Thyroid gland (tissue), 4 donors: ENCODE measurements at regions not wholly inside any gene's neighbourhood (a gene's known extent, or its start where the extent isn't known, plus 50 kb on each side); places are given as distances from the start of the nearest gene placed in this dataset.

ENCODE experiments used
- DNase-seq, 2 donors: peaks; one replicate each; pipeline ENCODE4 v3.0.0-alpha.2; 2019
- H3K27ac ChIP-seq, 3 donors: fragments of 200-600 bp; sonication (generic); 1 replicate in 2 of 3; 2 replicates in 1 of 3; pipeline ENCODE4 v1.5.1; 2016 to 2019; ENCODE audit warnings: mild to moderate bottlenecking in 1 of 3, moderate library complexity in 1 of 3
- H3K27me3 ChIP-seq: fragments of 200-600 bp; sonication (generic); one replicate; pipeline ENCODE4 v1.5.1; 2019
- H3K36me3 ChIP-seq, 2 donors: fragments of 200-600 bp; sonication (generic); one replicate each; pipeline ENCODE4 v1.5.1; 2016 to 2019
- H3K4me1 ChIP-seq, 2 donors: fragments of 200-600 bp; sonication (generic); one replicate each; pipeline ENCODE4 v1.5.1; 2017 to 2019
- H3K4me3 ChIP-seq, 3 donors: fragments of 200-600 bp; sonication (generic); replicated peaks in 1 of 3; 1 replicate in 2 of 3; 2 replicates in 1 of 3; pipeline ENCODE4 v1.5.1; 2016; ENCODE audit warnings: mild to moderate bottlenecking in 1 of 3
- H3K9me3 ChIP-seq: fragments of 200-600 bp; sonication (generic); one replicate; pipeline ENCODE4 v1.5.1; 2017
- CTCF ChIP-seq, 6 experiments: fragments of 200-600 bp in 3 of 6; fragments of 450-650 bp in 3 of 6; sonication (generic) in 3 of 6; IDR thresholded peaks; one replicate each; pipeline ENCODE4 v1.5.1; 2016 to 2019; ENCODE audit warnings: antibody characterized with exemption in 6 of 6, mild to moderate bottlenecking in 2 of 6, inconsistent platforms in 1 of 6, moderate library complexity in 1 of 6
- POLR2A ChIP-seq, 2 donors: fragments of 450-650 bp; IDR thresholded peaks; one replicate each; pipeline ENCODE4 v1.6.1; 2017; ENCODE audit warnings: antibody characterized with exemption in 2 of 2, mild to moderate bottlenecking in 2 of 2, moderate library complexity in 1 of 2
- WGBS, 2 donors: methylation state at CpG; one replicate each; pipeline ENCODE4 v1.1.5; 2017; 5-methylcytosine and 5-hydroxymethylcytosine counted together
- intact Hi-C: fragments of 100-400 bp; cut with DNase I; formaldehyde crosslinking; loops from one replicate; pipeline ENCODE4 v1.15.1; 2023

- no peaks in the 10 kb centered on the region for H3K9me3 ChIP-seq
- no peak overlapping the region for H3K27ac ChIP-seq
- H3K27me3 ChIP-seq, result no peaks in the 10 kb centered on the region
- DNase-seq, result no peak
- no peak for TF ChIP-seq POLR2A (IDR thresholded peaks at IDR 0.05)
- TF ChIP-seq CTCF (IDR thresholded peaks at IDR 0.05), result no peak
- no peaks in the 10 kb centered on the region for H3K4me1 ChIP-seq
- H3K36me3 ChIP-seq, result no peaks in the 10 kb centered on the region
- intact Hi-C loops, result no loop called here
- 69 to 74% methylated on average over 11 of the region's 11 CpGs for WGBS, 2 donors
- H3K4me3 ChIP-seq, result no peak overlapping the region
Observed at GRCh38 chr18:38358805-38359657, 793.4 kb upstream of the CELF4 start.

- Histone ChIP-seq H3K36me3 (no peaks in the 10 kb centered on the region), H3K4me1 (no peaks in the 10 kb centered on the region), H3K4me3 (no peak overlapping the region), H3K9me3 (no peaks in the 10 kb centered on the region), H3K27ac (no peak overlapping the region), H3K27me3 (no peaks in the 10 kb centered on the region)
- no peak for TF ChIP-seq POLR2A (IDR thresholded peaks at IDR 0.05)
- no peak for TF ChIP-seq CTCF (IDR thresholded peaks at IDR 0.05)
- no peak for DNase-seq
- intact Hi-C loops, result no loop called here
Observed at GRCh38 chr18:38353149-38353548, 787.6 kb upstream of the CELF4 start.

- WGBS, 2 donors, result 91 to 98% methylated on average over 2 of the region's 2 CpGs
- no peak for TF ChIP-seq POLR2A (IDR thresholded peaks at IDR 0.05)
- no peak for TF ChIP-seq CTCF (IDR thresholded peaks at IDR 0.05)
- no peaks in the 10 kb centered on the region for H3K4me1 ChIP-seq
- no peak overlapping the region for H3K4me3 ChIP-seq
- no peaks in the 10 kb centered on the region for H3K27me3 ChIP-seq
- intact Hi-C loops, result no loop called here
- H3K36me3 ChIP-seq, result no peaks in the 10 kb centered on the region
- no peak overlapping the region for H3K27ac ChIP-seq
- DNase-seq, result no peak
- H3K9me3 ChIP-seq, result no peaks in the 10 kb centered on the region
Observed at GRCh38 chr18:38350141-38350540, 784.5 kb upstream of the CELF4 start.

GRCh38 chr18:38330573-38330972, 765.0 kb upstream of the CELF4 start:
- H3K9me3 ChIP-seq, result no peaks in the 10 kb centered on the region
- intact Hi-C loops, result no loop called here
- no peaks in the 10 kb centered on the region for H3K36me3 ChIP-seq
- H3K27ac ChIP-seq, result no peak overlapping the region
- TF ChIP-seq CTCF (IDR thresholded peaks at IDR 0.05) (no peak), POLR2A (IDR thresholded peaks at IDR 0.05) (no peak)
- DNase-seq, result no peak
- no peaks in the 10 kb centered on the region for H3K4me1 ChIP-seq
- no peaks in the 10 kb centered on the region for H3K27me3 ChIP-seq
- 75 to 93% methylated on average over 3 of the region's 3 CpGs for WGBS, 2 donors
- H3K4me3 ChIP-seq, result no peak overlapping the region

GRCh38 chr18:38329145-38329544, 763.5 kb upstream of the CELF4 start:
- intact Hi-C loops, result no loop called here
- Histone ChIP-seq H3K36me3 (no peaks in the 10 kb centered on the region), H3K9me3 (no peaks in the 10 kb centered on the region), H3K27ac (no peak overlapping the region), H3K4me3 (no peak overlapping the region), H3K4me1 (no peaks in the 10 kb centered on the region), H3K27me3 (no peaks in the 10 kb centered on the region)
- TF ChIP-seq POLR2A (IDR thresholded peaks at IDR 0.05) (no peak), CTCF (IDR thresholded peaks at IDR 0.05) (no peak)
- no peak for DNase-seq
